HCT116 (cell line): ENCODE measurements at regions not wholly inside any gene's neighbourhood (a gene's known extent, or its start where the extent isn't known, plus 50 kb on each side); places are given as distances from the start of the nearest gene placed in this dataset.

ENCODE experiments used
- ATAC-seq: fragments of 200-7000 bp; cut with Tn5 transposase; 2 replicates; pipeline ENCODE4 v1.9.1; 2020; ENCODE audit warnings: mild to moderate bottlenecking, moderate library complexity
- BruUV-seq: library from RNA; stranded (reverse); fragments of 400-500 nt; replicated peaks from 2 replicates; lab custom pipeline; 2021; lab: Mats Ljungman, UMichigan
- CTCF ChIA-PET: fragments of 300-600 bp; sonication (Branson Sonifier 250); formaldehyde crosslinking; loops from one replicate; lab custom pipeline; 2021; ENCODE audit warnings: antibody characterized with exemption; lab: Charles Lee
- POLR2A ChIA-PET: fragments of 300-600, 350-600 bp; sonication (Branson Sonifier 250); formaldehyde crosslinking; loops from one replicate; lab custom pipeline; 2021; ENCODE audit warnings: antibody characterized with exemption; lab: Charles Lee
- RAD21 ChIA-PET, 2 experiments: fragments of 300-600 bp; sonication (Branson Sonifier 250); formaldehyde crosslinking; loops; one replicate each; lab custom pipeline; 2023; ENCODE audit warnings: low total read pairs in 2 of 2; ENCODE audit not compliant: uncharacterized antibody in 2 of 2, unreplicated experiment in 2 of 2, low non-redundant PET in 1 of 2; lab: Charles Lee
- DNase-seq: peaks from one replicate; pipeline ENCODE4 v3.0.0-alpha.2; 2010; ENCODE audit warnings: low read depth, low spot score
- H2AFZ ChIP-seq: fragments of 200-600 bp; shearing (Covaris generic), sonication (generic); 2 replicates; pipeline ENCODE4 v1.6.1; 2017; ENCODE audit warnings: low read depth, mixed run types, mixed read lengths, antibody characterized with exemption, low read length; ENCODE audit not compliant: poor library complexity, severe bottlenecking
- H3K27ac ChIP-seq: 2 replicates; pipeline ENCODE4 v1.5.1; 2012; ENCODE audit warnings: low read depth, low read length
- H3K27me3 ChIP-seq: fragments of 200-600 bp; sonication (generic); 2 replicates; pipeline ENCODE4 v1.6.1; 2016; ENCODE audit warnings: mixed run types, low read length, mixed read lengths; ENCODE audit not compliant: insufficient read depth
- H3K36me3 ChIP-seq, 2 experiments: fragments of 200-500 bp in 1 of 2; fragments of 200-600 bp in 1 of 2; sonication (Bioruptor generic) in 1 of 2; sonication (generic) in 1 of 2; 2 replicates each; pipeline versions ENCODE4 v1.5.1 to v1.6.1; 2014 to 2016; ENCODE audit warnings: low read length in 2 of 2, inconsistent platforms in 1 of 2, mixed read lengths in 1 of 2, mixed run types in 1 of 2; ENCODE audit not compliant: insufficient read depth in 2 of 2, control insufficient read depth in 1 of 2
- H3K4me1 ChIP-seq, 2 experiments: fragments of 200-600 bp in 1 of 2; sonication (generic) in 1 of 2; 2 replicates each; pipeline versions ENCODE4 v1.5.1 to v1.6.1; 2012 to 2017; ENCODE audit warnings: low read length in 2 of 2, inconsistent platforms in 1 of 2, mild to moderate bottlenecking in 1 of 2, mixed read lengths in 1 of 2, mixed run types in 1 of 2, moderate library complexity in 1 of 2; ENCODE audit not compliant: insufficient read depth in 2 of 2, control insufficient read depth in 1 of 2
- H3K4me2 ChIP-seq: fragments of 200-600 bp; sonication (generic); 2 replicates; pipeline ENCODE4 v1.6.1; 2017; ENCODE audit warnings: mixed run types, low read length, mixed read lengths
- H3K4me3 ChIP-seq, 2 experiments: fragments of 200-600 bp in 1 of 2; sonication (generic) in 1 of 2; replicated peaks in 1 of 2; 2 replicates each; pipeline ENCODE4 v1.5.1; 2011 to 2016; ENCODE audit warnings: low read length in 2 of 2, control low read depth in 1 of 2, low read depth in 1 of 2, mild to moderate bottlenecking in 1 of 2, mixed read lengths in 1 of 2, mixed run types in 1 of 2
- H3K79me2 ChIP-seq: fragments of 200-600 bp; sonication (generic); 2 replicates; pipeline ENCODE4 v1.6.1; 2017; ENCODE audit warnings: mild to moderate bottlenecking, mixed run types, low read length, moderate library complexity, mixed read lengths; ENCODE audit not compliant: insufficient read depth
- H3K9ac ChIP-seq: fragments of 200-600 bp; sonication (generic); 2 replicates; pipeline ENCODE4 v1.6.1; 2016; ENCODE audit warnings: low read length, mixed read lengths
- H3K9me2 ChIP-seq: fragments of 200-600 bp; sonication (generic), shearing (Covaris generic); 2 replicates; pipeline ENCODE4 v1.6.1; 2017; ENCODE audit warnings: mixed run types, mild to moderate bottlenecking, moderate library complexity; ENCODE audit not compliant: insufficient read depth
- H3K9me3 ChIP-seq, 2 experiments: fragments of 200-500 bp in 1 of 2; fragments of 200-600 bp in 1 of 2; sonication (Bioruptor generic) in 1 of 2; sonication (generic) in 1 of 2; 2 replicates each; pipeline ENCODE4 v1.6.1; 2014 to 2017; ENCODE audit warnings: low read length in 2 of 2, mixed read lengths in 2 of 2, inconsistent platforms in 1 of 2, low read depth in 1 of 2, mild to moderate bottlenecking in 1 of 2, mixed run types in 1 of 2, moderate library complexity in 1 of 2; ENCODE audit not compliant: control insufficient read depth in 1 of 2, insufficient read depth in 1 of 2
- H4K20me1 ChIP-seq: fragments of 200-600 bp; sonication (generic), shearing (Covaris generic); 2 replicates; pipeline ENCODE4 v1.6.1; 2017; ENCODE audit warnings: mixed run types, mild to moderate bottlenecking, moderate library complexity; ENCODE audit not compliant: insufficient read depth
- CBX3 ChIP-seq: IDR thresholded peaks from 2 replicates; pipeline ENCODE4 v1.6.1; 2012; ENCODE audit warnings: low read depth
- CEBPB ChIP-seq: IDR thresholded peaks from 2 replicates; pipeline ENCODE4 v1.6.1; 2012; ENCODE audit warnings: low read depth
- EGR1 ChIP-seq: IDR thresholded peaks from 2 replicates; pipeline ENCODE4 v1.6.1; 2012; ENCODE audit warnings: low read depth
- ELF1 ChIP-seq: IDR thresholded peaks from 2 replicates; pipeline ENCODE4 v1.6.1; 2012; ENCODE audit warnings: low read depth, borderline replicate concordance
- EZH2phosphoT487 ChIP-seq: fragments of 200-600 bp; IDR thresholded peaks from 2 replicates; pipeline ENCODE4 v1.6.1; 2018; ENCODE audit warnings: antibody characterized with exemption, borderline replicate concordance
- FOSL1 ChIP-seq: IDR thresholded peaks from 2 replicates; pipeline ENCODE4 v1.6.1; 2012; ENCODE audit warnings: low read depth
- POLR2A ChIP-seq: IDR thresholded peaks from 2 replicates; pipeline ENCODE4 v1.7.0; 2011; ENCODE audit warnings: borderline replicate concordance; ENCODE audit not compliant: insufficient read depth, insufficient read length; ENCODE audit errors: extremely low read depth
- RAD21 ChIP-seq: IDR thresholded peaks from 2 replicates; pipeline ENCODE4 v1.6.1; 2012; ENCODE audit warnings: low read depth, mild to moderate bottlenecking
- YY1 ChIP-seq: IDR thresholded peaks from 2 replicates; pipeline ENCODE4 v1.6.1; 2011; ENCODE audit warnings: low read length, low read depth, moderate library complexity, mild to moderate bottlenecking; ENCODE audit not compliant: insufficient replicate concordance; ENCODE audit errors: extremely low read depth
- intact Hi-C: fragments of 100-400 bp; cut with micrococcal nuclease; formaldehyde crosslinking; loops from 2 replicates; pipeline ENCODE4 v1.10.0; 2022
- TF ChIP-seq, protein P1 (sequence below), 3 experiments: fragments of 200-600 bp in 1 of 3; sonication (generic) in 1 of 3; IDR thresholded peaks in 2 of 3; conservative IDR thresholded peaks in 1 of 3; 2 replicates each; pipeline ENCODE4 v1.5.1; 2012 to 2017; ENCODE audit warnings: low read depth in 2 of 3, low read length in 2 of 3, antibody characterized with exemption in 1 of 3, borderline replicate concordance in 1 of 3, control low read depth in 1 of 3, mild to moderate bottlenecking in 1 of 3, mixed read lengths in 1 of 3, mixed run types in 1 of 3, moderate library complexity in 1 of 3; ENCODE audit not compliant: insufficient read depth in 1 of 3
- TF ChIP-seq, protein P2 (sequence below): IDR thresholded peaks from 2 replicates; pipeline ENCODE4 v1.6.1; 2012
- TF ChIP-seq, protein P3 (sequence below): IDR thresholded peaks from 2 replicates; pipeline ENCODE4 v1.6.1; 2012
- TF ChIP-seq, protein P4 (sequence below): IDR thresholded peaks from 2 replicates; pipeline ENCODE4 v1.6.1; 2012; ENCODE audit warnings: low read depth

DNA sequence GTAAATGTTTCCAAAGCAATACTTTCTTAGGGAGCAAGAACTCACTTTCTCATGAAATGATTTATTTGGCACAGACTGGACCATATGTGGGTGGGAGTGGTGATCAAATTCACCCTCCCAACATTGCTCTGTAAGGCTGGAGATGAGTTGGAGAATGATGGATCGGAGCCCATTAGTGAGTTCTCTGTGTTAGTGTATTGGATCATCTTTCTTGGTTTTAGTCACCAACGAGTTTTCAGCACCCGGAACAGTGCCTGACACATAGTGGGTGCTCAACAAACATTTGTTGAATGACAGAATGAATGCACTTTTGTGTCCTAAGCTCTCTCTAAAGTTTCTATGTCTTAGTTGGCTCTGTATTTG, 104.5 kb upstream of the FAM20A start:
- no peak for DNase-seq
- Histone ChIP-seq H3K9me2 (no peaks in the 10 kb centered on the region), H3K9me3 (no peaks in the 10 kb centered on the region), H3K4me3 (no peak overlapping the region), H4K20me1 (no peaks in the 10 kb centered on the region), H2AFZ (no peak overlapping the region), H3K4me2 (no peak overlapping the region), H3K79me2 (no peaks in the 10 kb centered on the region), H3K27ac (no peak overlapping the region), H3K9ac (no peak overlapping the region), H3K36me3 (no peaks in the 10 kb centered on the region), H3K27me3 (no peaks in the 10 kb centered on the region), H3K4me1 (peaks cover 0 to 5% of the 10 kb centered on the region in 2 experiments; a peak in 1 of 4 replicates)
- intact Hi-C loops: loop anchor here (1.0 kb wide), 1 partner anchor 27 kb away; no protein-coding TSS in a partner anchor
- no TSS peak for BruUV-seq
- ChIA-PET POLR2A (no interaction called here), CTCF (no interaction called here), RAD21 (no interaction called here)
- TF ChIP-seq ELF1: no peak
- no peak for TF ChIP-seq POLR2A
- TF ChIP-seq, protein P1, sequence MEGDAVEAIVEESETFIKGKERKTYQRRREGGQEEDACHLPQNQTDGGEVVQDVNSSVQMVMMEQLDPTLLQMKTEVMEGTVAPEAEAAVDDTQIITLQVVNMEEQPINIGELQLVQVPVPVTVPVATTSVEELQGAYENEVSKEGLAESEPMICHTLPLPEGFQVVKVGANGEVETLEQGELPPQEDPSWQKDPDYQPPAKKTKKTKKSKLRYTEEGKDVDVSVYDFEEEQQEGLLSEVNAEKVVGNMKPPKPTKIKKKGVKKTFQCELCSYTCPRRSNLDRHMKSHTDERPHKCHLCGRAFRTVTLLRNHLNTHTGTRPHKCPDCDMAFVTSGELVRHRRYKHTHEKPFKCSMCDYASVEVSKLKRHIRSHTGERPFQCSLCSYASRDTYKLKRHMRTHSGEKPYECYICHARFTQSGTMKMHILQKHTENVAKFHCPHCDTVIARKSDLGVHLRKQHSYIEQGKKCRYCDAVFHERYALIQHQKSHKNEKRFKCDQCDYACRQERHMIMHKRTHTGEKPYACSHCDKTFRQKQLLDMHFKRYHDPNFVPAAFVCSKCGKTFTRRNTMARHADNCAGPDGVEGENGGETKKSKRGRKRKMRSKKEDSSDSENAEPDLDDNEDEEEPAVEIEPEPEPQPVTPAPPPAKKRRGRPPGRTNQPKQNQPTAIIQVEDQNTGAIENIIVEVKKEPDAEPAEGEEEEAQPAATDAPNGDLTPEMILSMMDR (IDR thresholded peaks at IDR 0.05 in 2 of 3, conservative IDR thresholded peaks at IDR 0.05 in 1 of 3; ENCODE audit: borderline replicate concordance in 1 of 3, insufficient read depth in 1 of 3, low read depth in 2 of 3, low read length in 2 of 3): no peak
- TF ChIP-seq, protein P2, sequence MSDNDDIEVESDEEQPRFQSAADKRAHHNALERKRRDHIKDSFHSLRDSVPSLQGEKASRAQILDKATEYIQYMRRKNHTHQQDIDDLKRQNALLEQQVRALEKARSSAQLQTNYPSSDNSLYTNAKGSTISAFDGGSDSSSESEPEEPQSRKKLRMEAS: no peak
- no peak for TF ChIP-seq EZH2phosphoT487
- no peak for ATAC-seq

DNA sequence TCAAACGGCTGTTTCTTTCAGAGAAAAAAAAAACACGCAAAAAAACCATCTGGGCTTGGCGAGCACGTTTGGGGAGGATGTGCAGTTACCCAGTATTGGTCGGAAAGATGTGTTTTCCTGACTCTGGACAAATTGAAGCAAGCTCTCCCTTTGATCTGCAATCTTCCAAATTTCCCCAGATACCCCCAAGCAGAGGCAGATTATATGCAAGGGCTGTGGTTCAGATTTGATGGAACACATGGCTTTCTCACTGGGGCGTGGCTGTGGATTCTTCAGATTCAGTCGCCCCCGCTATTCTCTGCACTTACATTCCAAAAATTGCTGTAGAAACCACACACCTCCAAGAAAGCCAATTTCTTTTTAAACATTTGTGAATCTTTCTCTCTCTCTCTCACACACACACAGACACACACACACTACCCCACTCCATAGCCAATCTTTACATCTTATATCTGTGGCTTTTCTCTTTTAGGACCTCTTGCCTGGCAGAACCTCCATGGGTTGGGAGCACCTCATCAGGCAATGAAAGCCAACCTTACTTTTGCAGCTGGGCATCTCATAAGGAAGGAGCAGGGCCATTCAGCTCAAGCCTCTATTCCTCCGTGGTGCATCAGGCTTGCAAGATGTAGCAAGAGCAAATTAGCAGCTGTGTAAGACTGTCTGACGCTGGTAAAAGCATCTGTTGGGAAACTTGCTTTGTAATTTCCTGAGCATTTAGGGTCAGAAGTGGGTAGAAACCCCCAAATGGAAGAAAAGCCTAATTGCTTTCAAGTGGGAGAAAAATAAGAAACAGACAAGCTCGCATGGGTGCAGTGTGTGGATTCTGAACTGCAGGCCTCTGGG, 103.9 kb upstream of the FAM20A start:
- H2AFZ ChIP-seq: no peak overlapping the region
- no peak overlapping the region for H3K4me3 ChIP-seq
- DNase-seq: no peak
- no peaks in the 10 kb centered on the region for H3K36me3 ChIP-seq
- intact Hi-C loops: no loop called here
- ATAC-seq: no peak
- H3K4me2 ChIP-seq: no peak overlapping the region
- H3K9me2 ChIP-seq: no peaks in the 10 kb centered on the region
- no TSS peak for BruUV-seq
- no peaks in the 10 kb centered on the region for H3K9me3 ChIP-seq
- no peak overlapping the region for H3K9ac ChIP-seq
- ChIA-PET POLR2A (no interaction called here), CTCF (interaction anchor here (0.5 kb wide), 1 partner anchor 558 kb away, joined by 3 read pairs; no protein-coding TSS in a partner anchor), RAD21 (no interaction called here)
- H3K27me3 ChIP-seq: no peaks in the 10 kb centered on the region
- no peak overlapping the region for H3K27ac ChIP-seq
- H4K20me1 ChIP-seq: no peaks in the 10 kb centered on the region
- H3K79me2 ChIP-seq: no peaks in the 10 kb centered on the region
- peaks cover 0 to 5% of the 10 kb centered on the region in 2 experiments; a peak in 1 of 4 replicates for H3K4me1 ChIP-seq
- TF ChIP-seq EGR1 (no peak), ELF1 (no peak), CBX3 (no peak), CEBPB (no peak), FOSL1 (no peak), YY1 (no peak), RAD21 (no peak)
- TF ChIP-seq, protein P3, sequence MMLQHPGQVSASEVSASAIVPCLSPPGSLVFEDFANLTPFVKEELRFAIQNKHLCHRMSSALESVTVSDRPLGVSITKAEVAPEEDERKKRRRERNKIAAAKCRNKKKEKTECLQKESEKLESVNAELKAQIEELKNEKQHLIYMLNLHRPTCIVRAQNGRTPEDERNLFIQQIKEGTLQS: no peak
- TF ChIP-seq, protein P4, sequence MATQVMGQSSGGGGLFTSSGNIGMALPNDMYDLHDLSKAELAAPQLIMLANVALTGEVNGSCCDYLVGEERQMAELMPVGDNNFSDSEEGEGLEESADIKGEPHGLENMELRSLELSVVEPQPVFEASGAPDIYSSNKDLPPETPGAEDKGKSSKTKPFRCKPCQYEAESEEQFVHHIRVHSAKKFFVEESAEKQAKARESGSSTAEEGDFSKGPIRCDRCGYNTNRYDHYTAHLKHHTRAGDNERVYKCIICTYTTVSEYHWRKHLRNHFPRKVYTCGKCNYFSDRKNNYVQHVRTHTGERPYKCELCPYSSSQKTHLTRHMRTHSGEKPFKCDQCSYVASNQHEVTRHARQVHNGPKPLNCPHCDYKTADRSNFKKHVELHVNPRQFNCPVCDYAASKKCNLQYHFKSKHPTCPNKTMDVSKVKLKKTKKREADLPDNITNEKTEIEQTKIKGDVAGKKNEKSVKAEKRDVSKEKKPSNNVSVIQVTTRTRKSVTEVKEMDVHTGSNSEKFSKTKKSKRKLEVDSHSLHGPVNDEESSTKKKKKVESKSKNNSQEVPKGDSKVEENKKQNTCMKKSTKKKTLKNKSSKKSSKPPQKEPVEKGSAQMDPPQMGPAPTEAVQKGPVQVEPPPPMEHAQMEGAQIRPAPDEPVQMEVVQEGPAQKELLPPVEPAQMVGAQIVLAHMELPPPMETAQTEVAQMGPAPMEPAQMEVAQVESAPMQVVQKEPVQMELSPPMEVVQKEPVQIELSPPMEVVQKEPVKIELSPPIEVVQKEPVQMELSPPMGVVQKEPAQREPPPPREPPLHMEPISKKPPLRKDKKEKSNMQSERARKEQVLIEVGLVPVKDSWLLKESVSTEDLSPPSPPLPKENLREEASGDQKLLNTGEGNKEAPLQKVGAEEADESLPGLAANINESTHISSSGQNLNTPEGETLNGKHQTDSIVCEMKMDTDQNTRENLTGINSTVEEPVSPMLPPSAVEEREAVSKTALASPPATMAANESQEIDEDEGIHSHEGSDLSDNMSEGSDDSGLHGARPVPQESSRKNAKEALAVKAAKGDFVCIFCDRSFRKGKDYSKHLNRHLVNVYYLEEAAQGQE: no peak
- TF ChIP-seq, protein P2: no peak
